HL-60 (cell line): ENCODE measurements at regions not wholly inside any gene's neighbourhood (a gene's known extent, or its start where the extent isn't known, plus 50 kb on each side); places are given as distances from the start of the nearest gene placed in this dataset.
"Not testable (repeated sequence)": the region's sequence is repeated elsewhere in the genome, so short reads cannot be mapped to it uniquely, and the experiment has no call there.

ENCODE experiments used
- DNase-seq, 2 experiments: peaks; one replicate each; pipeline ENCODE4 v3.0.0-alpha.2; 2010 to 2020; ENCODE audit warnings: low read depth in 1 of 2, low spot score in 1 of 2
- H3K27ac ChIP-seq: fragments of 250-450 bp; sonication (Bioruptor Pico); replicated peaks from 2 replicates; pipeline ENCODE4 v1.5.1; 2020; ENCODE audit warnings: mild to moderate bottlenecking, moderate library complexity
- H3K27me3 ChIP-seq: fragments of 250-450 bp; sonication (Bioruptor Pico); 2 replicates; pipeline ENCODE4 v1.5.1; 2021; ENCODE audit warnings: mild to moderate bottlenecking, moderate library complexity; ENCODE audit not compliant: insufficient read depth, poor library complexity, severe bottlenecking
- H3K4me3 ChIP-seq: replicated peaks from 2 replicates; pipeline ENCODE4 v1.5.1; 2011; ENCODE audit warnings: mild to moderate bottlenecking, control low read depth, low read length; ENCODE audit not compliant: insufficient read depth
- GABPA ChIP-seq: IDR thresholded peaks from 2 replicates; pipeline ENCODE4 v1.6.1; 2012; ENCODE audit warnings: low read depth
- POLR2AphosphoS5 ChIP-seq: IDR thresholded peaks from 2 replicates; pipeline ENCODE4 v1.6.1; 2012; ENCODE audit warnings: low read depth
- SPI1 ChIP-seq: IDR thresholded peaks from 2 replicates; pipeline ENCODE4 v1.6.1; 2012; ENCODE audit warnings: low read depth, mild to moderate bottlenecking, borderline replicate concordance
- TF ChIP-seq, protein P1 (sequence below): IDR thresholded peaks from 2 replicates; pipeline ENCODE4 v1.6.1; 2012; ENCODE audit warnings: low read depth; ENCODE audit not compliant: insufficient replicate concordance
- TF ChIP-seq, protein P2 (sequence below): IDR thresholded peaks from one replicate; pipeline ENCODE4 v1.5.1; 2011; ENCODE audit warnings: low read length, control low read depth, inconsistent platforms; ENCODE audit not compliant: insufficient read depth

DNA sequence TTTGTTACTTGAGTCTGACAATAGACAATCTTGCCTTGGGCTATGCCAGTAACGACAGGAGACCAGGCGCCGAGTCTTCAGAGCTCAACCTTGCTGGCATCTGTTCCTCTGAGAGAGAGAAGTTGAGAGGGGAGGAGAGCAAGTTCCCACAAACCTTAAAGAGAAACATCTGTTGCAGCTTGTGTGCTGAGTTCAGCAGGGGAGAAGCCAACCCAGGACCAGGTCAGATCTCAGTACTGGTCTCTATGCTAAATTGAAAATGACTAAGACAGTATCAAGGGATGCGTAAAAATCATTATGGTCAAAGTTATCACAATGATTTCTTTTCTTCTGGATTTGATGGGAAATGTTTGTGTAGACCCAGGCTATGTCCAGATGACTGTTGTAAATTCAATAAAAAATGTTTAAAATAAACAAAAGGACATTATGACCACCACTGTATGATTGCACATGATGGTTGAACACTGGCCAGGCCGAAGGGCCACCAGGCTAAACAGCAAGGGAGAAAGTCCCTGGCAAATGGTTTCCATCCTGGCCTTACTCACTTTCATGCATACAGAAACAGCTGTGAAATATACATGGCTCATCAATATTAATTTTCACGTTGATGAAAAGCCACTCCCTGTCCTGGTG lies 100.3 kb upstream of the PMAIP1 start:
- TF ChIP-seq SPI1: no peak
- no peak for TF ChIP-seq GABPA
- TF ChIP-seq, protein P1, sequence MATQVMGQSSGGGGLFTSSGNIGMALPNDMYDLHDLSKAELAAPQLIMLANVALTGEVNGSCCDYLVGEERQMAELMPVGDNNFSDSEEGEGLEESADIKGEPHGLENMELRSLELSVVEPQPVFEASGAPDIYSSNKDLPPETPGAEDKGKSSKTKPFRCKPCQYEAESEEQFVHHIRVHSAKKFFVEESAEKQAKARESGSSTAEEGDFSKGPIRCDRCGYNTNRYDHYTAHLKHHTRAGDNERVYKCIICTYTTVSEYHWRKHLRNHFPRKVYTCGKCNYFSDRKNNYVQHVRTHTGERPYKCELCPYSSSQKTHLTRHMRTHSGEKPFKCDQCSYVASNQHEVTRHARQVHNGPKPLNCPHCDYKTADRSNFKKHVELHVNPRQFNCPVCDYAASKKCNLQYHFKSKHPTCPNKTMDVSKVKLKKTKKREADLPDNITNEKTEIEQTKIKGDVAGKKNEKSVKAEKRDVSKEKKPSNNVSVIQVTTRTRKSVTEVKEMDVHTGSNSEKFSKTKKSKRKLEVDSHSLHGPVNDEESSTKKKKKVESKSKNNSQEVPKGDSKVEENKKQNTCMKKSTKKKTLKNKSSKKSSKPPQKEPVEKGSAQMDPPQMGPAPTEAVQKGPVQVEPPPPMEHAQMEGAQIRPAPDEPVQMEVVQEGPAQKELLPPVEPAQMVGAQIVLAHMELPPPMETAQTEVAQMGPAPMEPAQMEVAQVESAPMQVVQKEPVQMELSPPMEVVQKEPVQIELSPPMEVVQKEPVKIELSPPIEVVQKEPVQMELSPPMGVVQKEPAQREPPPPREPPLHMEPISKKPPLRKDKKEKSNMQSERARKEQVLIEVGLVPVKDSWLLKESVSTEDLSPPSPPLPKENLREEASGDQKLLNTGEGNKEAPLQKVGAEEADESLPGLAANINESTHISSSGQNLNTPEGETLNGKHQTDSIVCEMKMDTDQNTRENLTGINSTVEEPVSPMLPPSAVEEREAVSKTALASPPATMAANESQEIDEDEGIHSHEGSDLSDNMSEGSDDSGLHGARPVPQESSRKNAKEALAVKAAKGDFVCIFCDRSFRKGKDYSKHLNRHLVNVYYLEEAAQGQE: no peak
- TF ChIP-seq, protein P2, sequence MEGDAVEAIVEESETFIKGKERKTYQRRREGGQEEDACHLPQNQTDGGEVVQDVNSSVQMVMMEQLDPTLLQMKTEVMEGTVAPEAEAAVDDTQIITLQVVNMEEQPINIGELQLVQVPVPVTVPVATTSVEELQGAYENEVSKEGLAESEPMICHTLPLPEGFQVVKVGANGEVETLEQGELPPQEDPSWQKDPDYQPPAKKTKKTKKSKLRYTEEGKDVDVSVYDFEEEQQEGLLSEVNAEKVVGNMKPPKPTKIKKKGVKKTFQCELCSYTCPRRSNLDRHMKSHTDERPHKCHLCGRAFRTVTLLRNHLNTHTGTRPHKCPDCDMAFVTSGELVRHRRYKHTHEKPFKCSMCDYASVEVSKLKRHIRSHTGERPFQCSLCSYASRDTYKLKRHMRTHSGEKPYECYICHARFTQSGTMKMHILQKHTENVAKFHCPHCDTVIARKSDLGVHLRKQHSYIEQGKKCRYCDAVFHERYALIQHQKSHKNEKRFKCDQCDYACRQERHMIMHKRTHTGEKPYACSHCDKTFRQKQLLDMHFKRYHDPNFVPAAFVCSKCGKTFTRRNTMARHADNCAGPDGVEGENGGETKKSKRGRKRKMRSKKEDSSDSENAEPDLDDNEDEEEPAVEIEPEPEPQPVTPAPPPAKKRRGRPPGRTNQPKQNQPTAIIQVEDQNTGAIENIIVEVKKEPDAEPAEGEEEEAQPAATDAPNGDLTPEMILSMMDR: no peak
- TF ChIP-seq POLR2AphosphoS5: no peak
- H3K27me3 ChIP-seq: no peaks in the 10 kb centered on the region

DNA sequence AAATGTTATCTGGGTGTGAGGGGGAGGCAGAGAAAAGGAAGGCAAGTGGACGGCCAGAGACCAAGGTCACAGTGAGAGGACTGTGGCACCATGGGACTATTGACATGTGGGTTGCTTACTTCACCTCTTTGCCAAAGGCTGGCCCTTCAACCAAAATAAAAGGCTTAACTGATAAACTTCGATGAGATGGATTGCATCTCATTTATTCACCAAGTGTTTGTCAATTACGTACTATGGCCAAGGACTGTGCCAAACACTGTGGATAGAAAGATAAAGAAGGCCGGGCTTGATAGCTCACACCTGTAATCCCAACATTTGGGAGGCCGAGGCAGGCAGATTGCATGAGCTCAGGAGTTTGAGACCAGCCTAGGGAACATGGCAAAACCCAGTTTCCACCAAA lies 98.7 kb upstream of the CCBE1 start:
- no peak for DNase-seq
- no peak for TF ChIP-seq POLR2AphosphoS5
- no peaks in the 10 kb centered on the region for H3K27me3 ChIP-seq
- H3K27ac ChIP-seq: no peak overlapping the region
- H3K4me3 ChIP-seq: no peak overlapping the region

More for the DNA sequence above, 100.3 kb upstream of the PMAIP1 start:
- DNase-seq: no peak
- no peak overlapping the region for H3K4me3 ChIP-seq
- no peak overlapping the region for H3K27ac ChIP-seq

DNA sequence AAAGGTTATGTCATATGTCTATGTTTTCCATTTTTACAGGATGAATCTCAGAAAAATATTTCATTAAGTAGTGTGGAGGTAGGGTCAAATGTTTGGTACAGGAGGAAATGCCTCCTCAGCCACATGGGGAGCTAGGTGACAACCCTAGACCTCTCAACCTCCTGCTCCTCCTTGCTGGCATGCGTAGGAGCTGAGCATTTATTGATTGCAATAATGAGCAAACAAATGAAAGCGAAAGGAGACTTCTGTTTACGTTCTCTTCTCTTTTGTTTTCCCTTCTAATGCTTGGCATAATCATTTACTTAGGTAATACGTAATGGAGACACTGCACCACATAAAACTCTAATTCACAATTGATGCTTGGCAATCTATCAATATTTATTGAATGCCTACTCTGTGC lies 95.1 kb upstream of the CCBE1 start:
- TF ChIP-seq GABPA: no peak
- TF ChIP-seq POLR2AphosphoS5: no peak
- TF ChIP-seq, protein P1: no peak
- TF ChIP-seq SPI1: no peak
- TF ChIP-seq, protein P2: no peak
- no peak for DNase-seq
- H3K4me3 ChIP-seq: no peak overlapping the region
- H3K27me3 ChIP-seq: peaks cover 7% of the 10 kb centered on the region
- H3K27ac ChIP-seq: no peak overlapping the region

DNA sequence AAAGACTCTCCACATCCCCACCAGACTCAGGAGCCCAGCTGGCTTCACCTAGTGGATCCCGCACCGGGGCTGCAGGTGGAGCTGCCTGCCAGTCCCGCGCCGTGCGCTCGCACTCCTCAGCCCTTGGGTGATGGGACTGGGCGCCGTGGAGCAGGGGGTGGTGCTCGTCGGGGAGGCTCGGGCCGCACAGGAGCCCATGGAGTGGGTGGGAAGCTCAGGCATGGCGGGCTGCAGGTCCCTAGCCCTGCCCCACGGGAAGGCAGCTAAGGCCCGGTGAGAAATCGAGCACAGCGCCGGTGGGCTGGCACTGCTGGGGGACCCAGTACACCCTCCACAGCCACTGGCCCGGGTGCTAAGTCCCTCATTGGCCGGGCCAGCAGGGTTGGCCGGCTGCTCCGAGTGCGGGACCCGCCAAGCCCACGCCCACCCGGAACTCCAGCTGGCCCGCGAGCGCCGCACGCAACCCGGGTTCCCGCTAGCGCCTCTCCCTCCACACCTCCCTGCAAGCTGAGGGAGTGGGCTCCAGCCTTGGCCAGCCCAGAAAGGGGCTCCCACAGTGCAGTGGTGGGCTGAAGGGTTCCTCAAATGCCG lies 93.2 kb upstream of the CCBE1 start:
- not testable (repeated sequence) for H3K27ac ChIP-seq, DNase-seq, H3K4me3 ChIP-seq, H3K27me3 ChIP-seq

DNA sequence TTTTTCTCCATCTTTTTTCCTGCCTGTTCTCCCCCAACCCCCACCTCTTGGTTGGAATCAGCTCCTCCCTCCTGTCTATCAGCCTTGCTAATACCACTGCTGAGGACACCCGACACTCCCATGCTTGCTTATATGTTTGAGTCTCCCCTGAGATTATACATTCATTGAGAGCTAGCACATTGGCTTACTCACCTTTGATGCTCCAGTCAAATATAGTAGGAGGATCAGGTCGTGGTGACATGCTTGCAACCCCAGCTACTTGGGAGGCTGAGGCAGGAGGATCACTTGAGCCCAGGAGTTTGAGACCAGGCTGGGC lies 91.5 kb upstream of the CCBE1 start:
- TF ChIP-seq GABPA: no peak
- TF ChIP-seq, protein P1: no peak
- TF ChIP-seq POLR2AphosphoS5: no peak
- TF ChIP-seq, protein P2: no peak
- no peak for TF ChIP-seq SPI1
- no peak overlapping the region for H3K27ac ChIP-seq
- H3K4me3 ChIP-seq: no peak overlapping the region

More for the DNA sequence above, 91.5 kb upstream of the CCBE1 start:
- peaks cover 7% of the 10 kb centered on the region for H3K27me3 ChIP-seq
- no peak for DNase-seq
